Cardiac fibroblast (primary cell): ENCODE measurements at regions not wholly inside any gene's neighbourhood (a gene's known extent, or its start where the extent isn't known, plus 50 kb on each side); places are given as distances from the start of the nearest gene placed in this dataset.

Experiments used
- DNase-seq, 2 donors: peaks; one replicate each; pipeline versions ENCODE4 v3.0.0 to v3.0.0-alpha.2; 2010; ENCODE audit warnings: low read depth in 2 of 2
- H3K4me3 ChIP-seq, 2 donors: replicated peaks in 1 of 2; 1 replicate in 1 of 2; 2 replicates in 1 of 2; pipeline ENCODE4 v1.5.1; 2011; ENCODE audit warnings: low read depth in 2 of 2, low read length in 2 of 2, mild to moderate bottlenecking in 2 of 2, moderate library complexity in 1 of 2
- CTCF ChIP-seq: IDR thresholded peaks from one replicate; pipeline ENCODE4 v1.5.1; 2011; ENCODE audit warnings: low read depth, mild to moderate bottlenecking, low read length, inconsistent platforms

GRCh38 chr22:27546157-27546935 lies 255.2 kb downstream of the MN1 start:
- DNase-seq = no peak
- no peak for TF ChIP-seq CTCF
- H3K4me3 ChIP-seq = no peak overlapping the region

- no peak for TF ChIP-seq CTCF
Measured at GRCh38 chr22:27551402-27551801, 250.2 kb downstream of the MN1 start.

GRCh38 chr22:27552176-27552575 lies 249.4 kb downstream of the MN1 start:
- no peak for TF ChIP-seq CTCF
- no peak for DNase-seq
- no peak overlapping the region for H3K4me3 ChIP-seq

More at GRCh38 chr22:27551402-27551801, 250.2 kb downstream of the MN1 start:
- DNase-seq = no peak
- H3K4me3 ChIP-seq = no peak overlapping the region

- DNase-seq = no peak
- no peak for TF ChIP-seq CTCF
- H3K4me3 ChIP-seq = no peak overlapping the region
Measured at GRCh38 chr22:27552863-27553262, 248.7 kb downstream of the MN1 start.

- DNase-seq = peak; percentile 33 to 82
- H3K4me3 ChIP-seq = no peak overlapping the region
- TF ChIP-seq CTCF = no peak
Measured at GRCh38 chr22:27554106-27554811, 247.3 kb downstream of the MN1 start.

GRCh38 chr22:27554841-27555456 lies 246.6 kb downstream of the MN1 start:
- no peak for TF ChIP-seq CTCF
- H3K4me3 ChIP-seq = no peak overlapping the region
- peak in 1 of 2 donors; percentile 18 for DNase-seq
